Fibroblast of lung (primary cell): ENCODE measurements at regions not wholly inside any gene's neighbourhood (a gene's known extent, or its start where the extent isn't known, plus 50 kb on each side); places are given as distances from the start of the nearest gene placed in this dataset.

Experiments
- EZH2 ChIP-seq: IDR thresholded peaks from 2 replicates; pipeline ENCODE4 v1.5.1; 2012; ENCODE audit warnings: low read length, control low read depth, mild to moderate bottlenecking; ENCODE audit errors: missing control alignments
- TF ChIP-seq, protein P1 (sequence below), 2 donors: IDR thresholded peaks in 1 of 2; conservative IDR thresholded peaks in 1 of 2; 1 replicate in 1 of 2; 2 replicates in 1 of 2; pipeline ENCODE4 v1.5.1; 2011 to 2012; ENCODE audit warnings: low read length in 2 of 2, control low read depth in 1 of 2, inconsistent platforms in 1 of 2, low read depth in 1 of 2, mild to moderate bottlenecking in 1 of 2

GRCh38 chr2:118197011-118197675 is 108.9 kb downstream of the INSIG2 start:
- TF ChIP-seq, protein P1, sequence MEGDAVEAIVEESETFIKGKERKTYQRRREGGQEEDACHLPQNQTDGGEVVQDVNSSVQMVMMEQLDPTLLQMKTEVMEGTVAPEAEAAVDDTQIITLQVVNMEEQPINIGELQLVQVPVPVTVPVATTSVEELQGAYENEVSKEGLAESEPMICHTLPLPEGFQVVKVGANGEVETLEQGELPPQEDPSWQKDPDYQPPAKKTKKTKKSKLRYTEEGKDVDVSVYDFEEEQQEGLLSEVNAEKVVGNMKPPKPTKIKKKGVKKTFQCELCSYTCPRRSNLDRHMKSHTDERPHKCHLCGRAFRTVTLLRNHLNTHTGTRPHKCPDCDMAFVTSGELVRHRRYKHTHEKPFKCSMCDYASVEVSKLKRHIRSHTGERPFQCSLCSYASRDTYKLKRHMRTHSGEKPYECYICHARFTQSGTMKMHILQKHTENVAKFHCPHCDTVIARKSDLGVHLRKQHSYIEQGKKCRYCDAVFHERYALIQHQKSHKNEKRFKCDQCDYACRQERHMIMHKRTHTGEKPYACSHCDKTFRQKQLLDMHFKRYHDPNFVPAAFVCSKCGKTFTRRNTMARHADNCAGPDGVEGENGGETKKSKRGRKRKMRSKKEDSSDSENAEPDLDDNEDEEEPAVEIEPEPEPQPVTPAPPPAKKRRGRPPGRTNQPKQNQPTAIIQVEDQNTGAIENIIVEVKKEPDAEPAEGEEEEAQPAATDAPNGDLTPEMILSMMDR (conservative IDR thresholded peaks at IDR 0.05 in 1 of 2, IDR thresholded peaks at IDR 0.05 in 1 of 2; ENCODE audit: low read depth in 1 of 2, low read length in 2 of 2) = no peak
- TF ChIP-seq EZH2 = no peak
